ENCODE measurements at regions not wholly inside any gene's neighbourhood (a gene's known extent, or its start where the extent isn't known, plus 50 kb on each side); places are given as distances from the start of the nearest gene placed in this dataset.

DNA sequence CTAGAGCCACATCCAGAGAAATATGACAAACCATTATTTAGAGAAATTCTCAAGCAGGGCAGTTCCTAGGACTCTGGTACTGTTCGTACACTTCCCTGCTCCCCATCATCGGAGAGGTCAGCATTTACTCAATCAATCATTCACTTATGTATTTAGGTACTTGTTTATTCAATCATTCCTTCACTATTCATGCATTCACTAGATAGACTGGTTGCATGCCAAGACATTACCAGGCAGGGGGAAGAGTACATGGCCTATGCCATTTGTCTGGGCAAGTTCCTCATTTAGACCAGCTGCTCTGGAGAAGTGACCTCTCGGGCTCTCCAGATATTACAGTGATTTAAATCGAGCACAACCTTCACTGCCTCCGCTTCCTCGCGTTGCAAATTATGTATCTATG lies 603.4 kb downstream of the KCNJ2 start:
- H3K4me1 ChIP-seq (ENCODE audit: control insufficient read depth in 2 of 3, insufficient read depth in 2 of 3, low read depth in 1 of 3, low read length in 3 of 3): no peaks in the 10 kb centered on the region
- intact Hi-C loops (cut with DNase I): no loop called here

DNA sequence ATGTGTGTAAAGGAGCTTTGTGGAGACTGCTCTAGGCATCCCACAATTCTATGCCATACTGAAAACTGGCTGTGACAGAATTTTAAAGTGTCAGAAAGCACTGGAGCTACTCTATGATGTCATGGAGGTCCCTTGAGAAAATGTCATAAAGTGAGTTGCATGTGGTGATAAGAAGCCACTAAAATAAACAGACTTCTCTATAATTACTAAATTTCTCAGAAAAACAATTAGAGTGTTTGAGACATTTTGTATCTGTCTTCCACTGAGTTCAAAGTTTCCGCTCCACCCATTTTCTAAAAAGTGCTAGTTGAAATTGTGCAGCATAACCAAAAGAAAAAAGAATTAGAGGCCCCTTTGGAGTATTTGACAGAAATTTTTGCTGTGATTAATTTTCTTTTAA lies 603.9 kb downstream of the KCNJ2 start:
- H3K36me3 ChIP-seq (ENCODE audit: control insufficient read depth in 2 of 3, insufficient read depth in 3 of 3, low read length in 3 of 3): no peaks in the 10 kb centered on the region
- H3K9ac ChIP-seq (ENCODE audit: low read length in 3 of 3): no peak overlapping the region
- no peak overlapping the region for H3K4me3 ChIP-seq (ENCODE audit: low read length in 3 of 3)
- no peak for DNase-seq
- H3K9me3 ChIP-seq (ENCODE audit: control insufficient read depth in 2 of 3, insufficient read depth in 1 of 3, low read length in 3 of 3): no peaks in the 10 kb centered on the region
- intact Hi-C loops (cut with DNase I): no loop called here
- H3K27me3 ChIP-seq (ENCODE audit: control insufficient read depth, insufficient read depth, low read length): no peaks in the 10 kb centered on the region
- no peak for FAIRE-seq
- TF ChIP-seq, protein P1, sequence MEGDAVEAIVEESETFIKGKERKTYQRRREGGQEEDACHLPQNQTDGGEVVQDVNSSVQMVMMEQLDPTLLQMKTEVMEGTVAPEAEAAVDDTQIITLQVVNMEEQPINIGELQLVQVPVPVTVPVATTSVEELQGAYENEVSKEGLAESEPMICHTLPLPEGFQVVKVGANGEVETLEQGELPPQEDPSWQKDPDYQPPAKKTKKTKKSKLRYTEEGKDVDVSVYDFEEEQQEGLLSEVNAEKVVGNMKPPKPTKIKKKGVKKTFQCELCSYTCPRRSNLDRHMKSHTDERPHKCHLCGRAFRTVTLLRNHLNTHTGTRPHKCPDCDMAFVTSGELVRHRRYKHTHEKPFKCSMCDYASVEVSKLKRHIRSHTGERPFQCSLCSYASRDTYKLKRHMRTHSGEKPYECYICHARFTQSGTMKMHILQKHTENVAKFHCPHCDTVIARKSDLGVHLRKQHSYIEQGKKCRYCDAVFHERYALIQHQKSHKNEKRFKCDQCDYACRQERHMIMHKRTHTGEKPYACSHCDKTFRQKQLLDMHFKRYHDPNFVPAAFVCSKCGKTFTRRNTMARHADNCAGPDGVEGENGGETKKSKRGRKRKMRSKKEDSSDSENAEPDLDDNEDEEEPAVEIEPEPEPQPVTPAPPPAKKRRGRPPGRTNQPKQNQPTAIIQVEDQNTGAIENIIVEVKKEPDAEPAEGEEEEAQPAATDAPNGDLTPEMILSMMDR (IDR thresholded peaks at IDR 0.05; ENCODE audit: borderline replicate concordance, extremely low read depth, insufficient read depth): no peak
- no peak overlapping the region for H3K27ac ChIP-seq (ENCODE audit: low read depth in 2 of 2, low read length in 2 of 2)
- H3K4me1 ChIP-seq (ENCODE audit: control insufficient read depth in 2 of 3, insufficient read depth in 2 of 3, low read depth in 1 of 3, low read length in 3 of 3): no peaks in the 10 kb centered on the region

More for the DNA sequence above, 603.4 kb downstream of the KCNJ2 start:
- Histone ChIP-seq H3K9me3 (ENCODE audit: control insufficient read depth in 2 of 3, insufficient read depth in 1 of 3, low read length in 3 of 3) (no peaks in the 10 kb centered on the region), H3K27ac (ENCODE audit: low read depth in 2 of 2, low read length in 2 of 2) (no peak overlapping the region), H3K4me3 (ENCODE audit: low read length in 3 of 3) (no peak overlapping the region), H3K36me3 (ENCODE audit: control insufficient read depth in 2 of 3, insufficient read depth in 3 of 3, low read length in 3 of 3) (no peaks in the 10 kb centered on the region), H3K9ac (ENCODE audit: low read length in 3 of 3) (no peak overlapping the region), H3K27me3 (ENCODE audit: control insufficient read depth, insufficient read depth, low read length) (no peaks in the 10 kb centered on the region)
- no peak for FAIRE-seq
- TF ChIP-seq, protein P1 (IDR thresholded peaks at IDR 0.05; ENCODE audit: borderline replicate concordance, extremely low read depth, insufficient read depth): no peak
- no peak for DNase-seq

DNA sequence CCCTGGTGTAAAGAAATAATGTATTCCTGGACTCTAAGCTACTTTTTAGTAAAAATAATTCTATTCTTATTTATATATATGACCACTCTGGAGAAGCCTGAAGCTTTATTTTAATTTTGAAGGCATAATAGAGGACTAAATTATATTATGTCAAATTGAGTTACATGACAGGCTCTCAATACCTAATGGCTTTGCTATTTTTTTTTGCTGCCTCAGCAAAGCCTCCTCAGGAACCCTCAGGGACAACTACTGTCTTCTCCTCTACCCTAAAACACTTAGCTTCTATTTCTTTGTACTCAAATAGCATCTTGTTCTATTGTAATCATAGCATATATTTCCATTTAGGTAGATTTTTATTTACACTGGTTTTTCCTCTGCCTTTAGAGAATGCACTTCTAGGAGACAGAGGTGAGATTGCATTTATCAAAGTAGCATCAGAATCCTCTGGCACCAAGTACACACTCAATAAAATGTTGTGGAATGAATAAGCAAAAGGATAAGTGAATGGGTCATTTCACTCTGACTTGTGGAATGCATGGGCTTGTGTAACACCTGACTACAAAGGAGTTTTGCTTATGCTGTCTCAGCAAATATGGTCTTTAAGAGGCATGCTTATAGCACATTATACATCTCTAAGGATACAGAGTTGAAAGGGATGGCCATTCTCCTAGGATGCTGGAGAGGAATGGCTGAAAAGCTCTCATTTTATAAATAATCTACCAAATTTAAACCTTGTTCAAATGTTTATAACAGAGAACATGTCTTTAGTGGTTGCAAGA lies 605.2 kb downstream of the KCNJ2 start:
- Histone ChIP-seq H3K9me3 (ENCODE audit: control insufficient read depth in 2 of 3, insufficient read depth in 1 of 3, low read length in 3 of 3) (no peaks in the 10 kb centered on the region), H3K27ac (ENCODE audit: low read depth in 2 of 2, low read length in 2 of 2) (no peak overlapping the region), H3K4me3 (ENCODE audit: low read length in 3 of 3) (no peak overlapping the region), H3K36me3 (ENCODE audit: control insufficient read depth in 2 of 3, insufficient read depth in 3 of 3, low read length in 3 of 3) (no peaks in the 10 kb centered on the region), H3K27me3 (ENCODE audit: control insufficient read depth, insufficient read depth, low read length) (no peaks in the 10 kb centered on the region), H3K9ac (ENCODE audit: low read length in 3 of 3) (no peak overlapping the region), H3K4me1 (ENCODE audit: control insufficient read depth in 2 of 3, insufficient read depth in 2 of 3, low read depth in 1 of 3, low read length in 3 of 3) (no peaks in the 10 kb centered on the region)
- intact Hi-C loops (cut with DNase I): no loop called here
- no peak for DNase-seq
- no peak for FAIRE-seq
- TF ChIP-seq, protein P1 (IDR thresholded peaks at IDR 0.05; ENCODE audit: borderline replicate concordance, extremely low read depth, insufficient read depth): no peak

Measured in kidney (tissue), 13 donors.